NCI-H146 treated with DMSO at 0.1 percent for 48 hours (cell line): ENCODE measurements at regions not wholly inside any gene's neighbourhood (a gene's known extent, or its start where the extent isn't known, plus 50 kb on each side); places are given as distances from the start of the nearest gene placed in this dataset.
"Not testable (repeated sequence)": the region's sequence is repeated elsewhere in the genome, so short reads cannot be mapped to it uniquely, and the experiment has no call there.

Experiments
- DNase-seq: peaks from one replicate; lab custom pipeline; 2025; ENCODE audit not compliant: unreplicated experiment; lab: John Stamatoyannopoulos, UW

DNA sequence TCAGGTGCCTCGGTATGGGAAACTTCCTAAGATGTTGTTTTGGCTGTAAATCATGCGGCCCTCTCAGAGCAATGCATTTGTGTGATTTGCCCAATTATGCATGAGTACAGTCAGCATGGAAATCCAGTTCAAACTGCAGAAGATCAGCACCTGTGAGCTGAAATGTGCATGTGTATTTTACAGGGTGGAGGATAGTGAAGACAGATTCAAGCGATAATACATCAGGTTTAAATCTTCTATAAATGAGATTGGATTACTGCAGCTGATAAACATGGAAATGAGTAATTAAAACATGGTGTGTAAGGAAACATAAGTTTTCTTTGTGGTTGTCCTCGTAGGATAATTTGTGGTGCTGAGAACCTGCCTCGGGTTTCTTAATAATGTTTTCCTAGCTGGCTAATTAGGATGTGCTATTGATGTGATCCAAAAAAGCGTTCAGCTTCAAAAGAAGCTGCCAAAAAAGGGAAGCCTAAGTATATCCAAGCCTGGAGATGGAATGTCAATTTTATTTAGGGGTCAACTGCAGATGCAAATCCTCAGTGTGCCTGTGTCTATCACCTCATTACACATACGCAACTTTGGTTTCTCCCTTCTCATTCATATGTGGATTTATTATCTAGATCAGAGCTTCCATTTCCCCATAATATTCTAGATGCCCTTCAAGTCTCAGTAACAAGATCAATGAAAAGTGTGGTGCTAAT, 117.1 kb upstream of the CCDC28A start:
- peak; percentile 68 for DNase-seq

DNA sequence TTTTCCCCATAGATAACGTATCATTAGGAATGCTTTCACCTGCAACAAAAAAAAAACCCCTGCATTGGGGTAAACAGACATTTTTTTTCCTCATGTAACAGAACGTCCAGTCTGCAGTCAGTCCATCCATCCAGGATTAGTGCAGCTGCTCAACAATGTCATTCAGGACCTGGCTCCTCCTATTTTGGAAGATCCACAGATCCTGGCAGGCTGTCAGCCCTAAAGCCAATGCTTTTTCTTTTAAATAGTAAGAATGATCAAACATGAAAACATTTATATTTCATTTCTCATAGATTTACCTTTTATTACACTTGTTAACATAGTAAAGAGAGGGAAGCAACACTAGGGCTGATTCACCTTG, 116.5 kb upstream of the CCDC28A start:
- peak; percentile 68 for DNase-seq

DNA sequence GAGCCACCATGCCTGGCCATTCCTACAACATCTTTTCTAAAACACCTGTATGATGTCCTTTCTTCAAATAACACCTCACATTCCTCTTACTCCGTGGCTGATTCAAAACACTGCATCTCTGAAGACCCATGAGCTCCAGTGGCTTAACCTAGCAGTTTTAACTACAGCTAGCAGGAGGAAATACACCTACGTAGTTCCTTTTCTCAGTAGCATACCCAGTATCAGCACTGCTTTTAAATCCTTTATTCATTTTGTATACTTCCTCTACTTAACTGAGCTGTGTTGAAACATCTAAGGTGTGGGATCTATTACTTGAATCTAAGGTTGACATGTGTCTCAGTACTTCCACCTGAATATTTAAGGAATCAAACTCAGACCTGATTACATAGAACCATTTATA, 113.6 kb upstream of the CCDC28A start:
- no peak for DNase-seq

DNA sequence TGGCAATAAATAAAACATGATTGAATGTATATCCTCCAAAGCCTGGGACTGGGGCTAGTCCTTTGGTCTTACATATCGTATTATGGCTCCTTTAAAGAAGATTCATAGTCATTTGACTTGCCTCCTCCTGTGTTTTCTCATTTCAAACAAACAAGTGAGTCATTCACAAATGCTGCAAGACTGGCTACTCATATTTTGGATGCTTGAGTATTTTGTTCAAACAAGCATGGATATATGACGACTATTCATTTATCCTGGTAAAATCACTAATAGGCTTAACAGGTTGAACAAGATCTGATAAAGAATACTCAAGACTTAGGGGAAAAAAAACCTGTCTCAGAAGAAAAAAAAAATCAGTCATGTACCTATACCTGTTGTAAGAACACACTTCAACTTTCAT, 111.1 kb upstream of the CCDC28A start:
- DNase-seq = no peak

DNA sequence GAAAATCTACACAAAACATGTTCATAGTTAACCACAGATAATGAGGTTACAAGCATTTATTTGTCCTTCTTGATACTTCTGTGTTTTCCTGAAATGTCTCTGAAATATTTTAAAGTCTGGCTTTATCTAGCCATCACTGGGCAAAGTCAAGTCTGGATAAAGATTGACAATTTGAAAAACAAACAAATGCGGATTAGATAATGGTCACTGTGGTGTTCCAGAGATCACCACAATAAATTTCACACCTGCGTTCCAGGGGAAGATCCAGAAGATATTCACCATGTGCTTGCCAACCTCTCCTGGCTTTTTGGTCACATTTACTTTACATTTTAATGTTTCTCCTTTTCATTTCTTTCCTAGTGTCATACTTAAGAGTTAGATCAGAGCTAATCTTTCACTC, 109.7 kb upstream of the CCDC28A start:
- no peak for DNase-seq

DNA sequence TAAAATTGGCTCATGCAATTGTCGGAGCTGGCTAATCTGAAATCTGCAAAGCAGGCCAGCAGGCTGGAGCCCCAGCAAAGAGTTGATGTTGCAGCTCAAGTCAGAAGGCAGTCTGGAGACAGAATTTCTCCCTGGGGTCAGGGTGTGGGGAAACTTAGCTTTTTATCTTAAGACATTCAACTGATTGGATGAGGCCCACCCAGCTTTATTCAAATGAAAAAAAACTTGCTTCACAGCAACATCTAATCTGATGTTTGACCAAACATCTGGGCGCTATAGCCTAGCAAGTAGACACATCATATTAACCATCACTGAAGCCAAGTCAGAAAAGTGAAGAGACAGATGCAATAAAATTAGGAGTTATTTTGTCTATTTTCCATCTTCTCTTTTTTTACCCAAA, 108.8 kb upstream of the CCDC28A start:
- no peak for DNase-seq

DNA sequence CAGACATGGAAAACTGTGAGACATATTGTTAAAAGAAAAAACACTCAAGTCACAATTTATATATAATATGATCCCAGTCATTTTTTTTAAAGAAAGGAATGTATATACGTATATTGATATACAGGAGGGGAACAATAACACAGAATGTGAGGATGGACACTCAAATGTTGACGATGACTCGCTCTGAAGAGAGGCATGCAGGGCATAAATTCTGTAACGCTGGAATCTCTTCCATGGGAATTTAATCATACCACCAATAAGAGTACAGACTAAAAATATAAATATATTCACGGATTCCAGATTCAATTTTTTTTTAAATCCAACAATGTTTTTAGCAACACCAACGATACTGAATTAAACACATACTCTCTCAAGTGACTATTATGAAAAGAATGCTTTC, 106.9 kb upstream of the CCDC28A start:
- no peak for DNase-seq

DNA sequence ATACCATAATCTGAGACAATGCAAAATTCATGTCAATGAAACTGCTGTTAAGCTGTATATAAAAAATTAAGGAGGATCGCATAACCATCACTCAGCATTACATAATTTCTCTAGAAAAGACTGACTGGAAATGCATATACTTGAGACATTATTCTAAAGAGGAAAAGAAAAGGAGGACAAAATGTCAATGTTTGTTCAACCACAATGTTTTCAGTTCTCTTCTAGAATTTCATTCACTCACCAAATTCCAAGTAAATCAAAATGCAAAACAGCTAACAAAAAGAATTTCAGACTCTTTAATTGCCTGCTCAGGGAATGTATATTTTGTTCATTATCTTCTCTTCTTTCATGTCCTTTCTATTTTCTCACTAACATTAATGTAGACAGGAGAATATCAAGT, 106.2 kb upstream of the CCDC28A start:
- DNase-seq = no peak

DNA sequence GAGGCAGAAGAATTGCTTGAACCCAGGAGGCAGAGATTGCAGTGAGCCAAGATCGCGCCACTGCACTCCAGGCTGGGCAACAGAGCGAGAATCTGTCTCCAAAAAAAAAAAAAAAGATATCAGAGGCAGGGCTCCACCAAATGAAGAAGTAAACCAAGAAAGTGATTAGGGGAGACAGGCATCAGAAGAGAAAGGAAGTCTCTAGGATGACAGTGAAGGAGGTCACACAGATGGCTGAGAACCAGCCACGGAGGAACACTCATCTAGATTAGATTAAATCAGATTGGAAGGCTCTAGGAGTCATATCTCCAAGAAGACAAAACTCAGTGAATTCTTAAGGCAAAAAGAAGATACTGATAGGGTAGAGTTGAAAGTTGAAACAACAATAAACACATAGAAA, 102.2 kb upstream of the CCDC28A start:
- no peak for DNase-seq

DNA sequence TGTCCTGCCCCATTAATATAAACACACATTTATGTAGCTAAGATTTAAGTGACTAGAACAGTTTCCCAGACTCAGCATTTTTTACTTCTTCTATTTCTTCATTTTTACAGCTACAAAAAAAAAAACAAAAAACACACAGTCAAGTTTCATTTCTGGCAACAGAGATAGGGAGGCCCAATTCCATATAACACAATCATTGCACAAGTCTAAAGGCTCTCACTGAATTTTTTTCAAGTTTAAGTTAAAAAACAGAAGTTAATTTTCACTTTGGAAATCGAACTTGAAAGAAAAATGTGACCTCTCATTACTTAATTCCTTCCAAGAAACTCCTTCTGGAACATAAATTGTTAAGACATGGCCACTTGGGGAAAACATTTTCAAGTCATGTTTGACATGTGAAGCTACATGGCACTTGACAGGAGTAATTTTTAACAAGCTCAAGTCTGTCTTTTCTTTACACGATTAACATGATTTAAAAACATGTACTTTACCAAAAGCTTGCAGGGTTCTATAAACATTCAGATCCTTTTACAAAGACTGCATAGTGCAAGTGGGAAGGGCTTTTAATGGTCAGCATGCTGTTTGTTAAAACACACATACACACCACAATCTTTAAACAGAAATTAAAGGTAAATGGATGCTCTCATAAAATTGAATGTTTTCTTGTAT, 100.1 kb upstream of the CCDC28A start:
- DNase-seq = no peak

DNA sequence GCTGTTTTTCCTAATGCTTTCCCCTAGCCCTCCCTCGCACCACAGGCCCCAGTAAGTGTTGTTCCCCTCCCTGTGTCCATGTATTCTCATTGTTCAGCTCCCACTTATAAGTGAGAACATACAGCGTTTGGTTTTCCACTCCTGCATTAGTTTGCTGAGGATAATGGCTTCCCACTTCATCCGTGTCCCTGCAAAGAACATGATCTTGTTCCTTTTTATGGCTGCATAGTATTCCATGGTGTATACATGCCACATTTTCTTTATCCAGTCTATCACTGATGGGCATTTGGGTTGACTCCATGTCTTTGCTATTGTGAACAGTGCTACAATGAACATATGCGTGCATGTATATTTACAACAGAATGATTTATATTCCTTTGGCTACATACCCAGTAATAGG, 99.1 kb upstream of the CCDC28A start:
- not testable (repeated sequence) for DNase-seq

DNA sequence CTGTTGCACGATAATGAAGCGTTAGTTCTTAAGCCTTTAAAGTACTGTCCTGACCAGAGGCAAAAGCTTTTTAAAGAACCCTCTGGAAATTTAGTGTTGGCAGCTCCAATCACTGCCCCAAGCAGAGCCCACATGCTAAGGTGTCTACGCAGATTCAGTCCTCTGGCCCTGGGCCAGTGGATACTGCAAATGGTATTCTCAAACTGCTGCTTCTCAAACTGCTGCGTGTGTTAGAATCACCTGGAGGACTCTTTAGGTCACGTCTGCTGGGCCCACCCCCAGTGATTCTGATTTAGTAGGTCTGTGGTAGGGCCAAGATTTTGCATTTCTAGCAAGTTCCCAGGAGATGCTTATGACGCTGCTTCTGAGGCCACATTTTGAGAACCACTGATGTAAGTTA, 96.0 kb upstream of the CCDC28A start:
- DNase-seq = no peak

DNA sequence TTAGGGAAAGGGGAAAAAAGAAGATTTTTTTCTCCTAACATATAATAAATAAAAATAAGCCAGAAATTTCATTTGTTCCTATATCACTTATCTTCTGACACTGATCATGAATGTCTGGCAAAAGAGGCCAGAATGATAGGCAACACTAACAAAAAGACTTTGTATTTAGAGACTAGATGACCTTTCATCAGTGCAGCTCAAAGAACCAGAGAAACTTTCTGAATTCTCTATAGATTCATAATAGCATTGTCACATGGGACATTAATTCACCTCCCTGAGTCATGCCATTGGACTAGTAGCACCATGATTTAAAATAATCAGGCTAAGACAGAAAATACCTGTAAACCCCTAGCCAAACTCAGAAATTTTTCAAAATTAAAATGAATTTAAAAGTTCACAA, 95.4 kb upstream of the CCDC28A start:
- no peak for DNase-seq

DNA sequence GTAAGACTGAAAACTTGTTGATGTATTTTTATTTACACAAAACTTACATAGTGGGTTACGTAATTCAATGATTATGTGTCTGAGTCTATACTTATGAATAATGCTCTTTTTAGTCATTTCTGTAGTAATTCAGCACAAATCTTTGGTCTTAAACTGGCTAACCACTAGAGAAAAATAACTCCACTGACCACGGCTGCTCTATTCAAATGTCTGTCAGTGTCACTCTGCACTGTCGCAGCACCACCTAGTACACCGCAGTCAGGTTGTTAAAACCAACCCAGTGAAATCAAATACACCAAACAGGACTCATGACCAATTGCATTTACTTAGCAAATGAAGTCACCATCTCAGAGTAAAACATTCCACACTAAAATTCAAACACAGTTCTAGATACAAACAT, 93.5 kb upstream of the CCDC28A start:
- DNase-seq = no peak

DNA sequence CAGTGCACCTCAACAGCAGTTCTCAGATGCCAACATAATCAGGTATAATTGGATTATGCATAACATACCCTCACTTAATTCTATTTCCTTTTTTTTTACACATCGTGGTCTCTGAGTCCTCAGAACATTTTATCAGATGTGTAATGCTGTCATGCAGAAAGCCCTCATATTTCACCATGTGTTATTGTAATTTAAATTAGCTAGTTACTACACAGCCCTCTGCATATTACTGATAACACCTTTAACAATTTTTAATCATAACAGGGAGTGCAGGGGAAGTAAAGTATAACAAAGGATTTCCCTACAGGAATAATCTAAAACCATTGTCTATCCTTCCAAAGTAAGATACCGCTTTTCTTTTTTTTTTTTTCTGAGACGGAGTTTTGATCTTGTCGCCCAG, 91.9 kb upstream of the CCDC28A start:
- DNase-seq = no peak

DNA sequence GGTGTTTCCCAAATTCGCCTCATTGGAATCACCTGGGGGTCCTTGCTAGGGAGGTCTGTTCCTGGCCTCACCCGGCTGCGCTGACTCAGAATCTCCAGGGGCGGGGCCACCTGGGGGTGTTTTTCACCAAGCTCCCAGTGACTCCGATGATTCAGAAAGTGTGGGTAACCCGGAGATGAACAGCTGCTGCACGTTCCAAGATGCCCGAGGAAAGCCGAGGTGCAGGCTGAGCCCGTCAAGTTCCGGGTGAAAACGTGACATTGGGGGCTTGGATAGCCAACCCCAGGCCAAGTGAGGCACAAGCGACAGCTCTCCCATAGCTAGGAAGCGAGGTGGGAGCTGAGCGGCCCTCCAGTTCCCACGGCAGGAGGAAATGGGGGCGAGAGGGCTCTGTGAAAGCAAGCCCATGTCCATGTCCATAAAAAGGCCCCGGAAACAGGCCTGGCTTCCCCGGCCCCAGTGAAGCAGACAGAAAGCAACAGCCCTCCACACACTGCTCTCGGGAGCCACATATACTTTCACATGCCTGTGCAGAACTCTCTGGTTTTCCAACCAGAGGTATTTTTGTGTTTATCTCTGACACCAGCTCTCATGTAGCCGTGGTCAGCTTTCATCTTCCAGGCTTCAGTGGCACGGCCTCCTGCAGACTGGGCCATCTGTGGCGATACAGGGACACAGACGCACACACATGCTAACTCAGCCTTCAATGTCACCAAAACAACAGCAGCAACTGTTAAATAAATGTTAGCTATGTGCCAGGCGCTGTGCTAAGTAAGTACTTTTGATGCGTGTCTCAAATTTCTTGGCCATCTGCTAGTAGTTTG, 90.7 kb upstream of the CCDC28A start:
- DNase-seq = no peak

DNA sequence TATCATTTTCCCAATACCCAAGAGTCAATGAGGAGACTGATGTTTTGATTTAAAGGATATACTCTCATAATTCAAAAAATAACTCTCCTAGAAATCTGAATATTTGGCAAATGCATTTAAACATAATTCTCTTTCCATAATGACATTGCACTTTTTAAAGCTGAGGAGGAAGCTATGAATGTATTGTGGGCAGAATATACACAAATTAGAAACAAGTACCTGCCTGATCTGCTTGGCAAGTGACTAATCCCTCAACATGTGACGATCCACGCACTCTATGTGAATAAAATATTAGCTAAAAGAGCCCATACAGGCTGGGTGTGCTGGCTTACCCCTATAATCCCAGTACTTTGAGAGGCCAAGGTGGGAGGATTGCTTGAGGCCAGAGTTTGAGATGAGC, 88.3 kb upstream of the CCDC28A start:
- no peak for DNase-seq

DNA sequence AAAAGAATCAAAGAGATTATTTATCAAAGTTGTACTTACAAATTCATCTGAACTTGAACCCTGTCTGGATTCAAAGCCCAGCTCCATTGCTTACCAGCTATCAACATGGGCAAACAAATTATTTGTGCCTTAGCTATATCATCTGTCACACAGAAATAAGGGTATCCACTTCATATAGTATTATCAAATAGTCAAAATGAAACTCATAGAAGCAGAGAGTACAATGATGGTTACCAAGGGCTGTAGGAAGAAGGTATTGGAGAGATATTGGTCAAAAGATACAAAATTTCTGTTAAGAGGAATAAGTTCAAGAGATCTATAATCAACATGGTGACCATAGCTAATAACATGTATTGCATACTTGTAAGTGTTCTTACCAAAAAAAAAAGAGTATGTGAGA, 87.8 kb upstream of the CCDC28A start:
- DNase-seq = no peak

DNA sequence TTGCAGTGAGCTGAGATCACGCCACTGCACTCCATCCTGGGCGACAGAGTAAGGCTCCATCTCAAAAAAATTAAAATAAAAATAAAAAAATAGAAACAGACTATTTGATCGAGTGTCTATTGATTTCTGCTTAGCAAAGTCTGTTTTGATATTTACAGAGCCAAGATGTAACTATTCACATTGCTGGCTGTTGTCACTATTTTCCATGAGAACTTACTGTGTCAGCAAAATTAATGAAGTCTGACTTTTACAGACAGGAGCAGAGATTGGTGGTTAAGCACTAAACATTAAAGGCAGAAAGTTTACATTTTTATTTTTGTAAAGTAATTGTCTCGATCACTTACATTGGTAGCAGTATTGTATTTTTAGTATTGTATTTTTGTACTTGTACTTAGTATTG, 85.0 kb upstream of the CCDC28A start:
- no peak for DNase-seq

DNA sequence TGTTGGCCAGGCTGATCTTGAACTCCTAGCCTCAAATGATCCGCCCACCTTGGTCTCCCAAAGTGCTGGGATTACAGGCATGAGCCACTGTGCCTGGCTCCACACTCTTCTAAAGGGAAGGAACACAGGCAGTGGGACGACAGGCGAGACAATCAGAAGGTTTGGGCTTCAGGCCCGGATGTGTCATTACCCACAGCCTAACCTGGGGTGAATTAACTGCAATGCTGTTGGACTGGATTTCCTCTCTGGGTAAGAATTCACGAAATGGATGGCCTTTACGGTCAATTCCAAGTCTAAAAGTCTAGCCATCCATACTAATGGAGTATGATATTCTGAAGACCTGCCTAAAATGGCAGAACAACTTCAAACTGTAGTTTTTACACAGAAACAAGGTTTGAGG, 83.7 kb upstream of the CCDC28A start:
- DNase-seq = no peak

DNA sequence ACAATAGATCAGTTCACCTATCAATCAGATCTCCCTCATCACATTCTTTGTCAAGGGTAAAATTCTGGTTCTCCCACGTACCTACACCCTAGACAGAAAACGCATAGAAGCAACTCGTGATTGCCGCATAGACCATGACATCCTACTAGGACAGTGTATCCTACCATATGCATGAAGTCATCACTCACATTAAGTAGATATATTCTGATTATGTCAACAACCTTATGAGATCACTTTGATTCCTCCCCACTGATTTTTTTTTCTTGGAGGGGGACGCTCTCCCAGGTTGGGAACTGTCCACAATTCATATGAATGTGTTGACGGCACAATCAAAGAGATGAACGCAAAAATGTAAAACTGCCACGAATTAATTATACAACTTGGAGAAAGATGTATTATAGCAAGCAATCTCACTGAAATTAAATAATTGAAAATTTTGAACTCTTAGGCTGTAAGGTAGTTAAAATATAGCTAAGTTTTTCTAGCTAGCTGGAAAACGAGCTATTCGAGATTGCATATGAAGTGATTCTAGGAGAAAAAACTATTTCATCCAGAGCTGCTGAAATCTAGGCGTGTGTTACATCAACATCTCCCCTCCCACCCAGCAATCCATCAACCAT, 82.5 kb upstream of the CCDC28A start:
- no peak for DNase-seq

DNA sequence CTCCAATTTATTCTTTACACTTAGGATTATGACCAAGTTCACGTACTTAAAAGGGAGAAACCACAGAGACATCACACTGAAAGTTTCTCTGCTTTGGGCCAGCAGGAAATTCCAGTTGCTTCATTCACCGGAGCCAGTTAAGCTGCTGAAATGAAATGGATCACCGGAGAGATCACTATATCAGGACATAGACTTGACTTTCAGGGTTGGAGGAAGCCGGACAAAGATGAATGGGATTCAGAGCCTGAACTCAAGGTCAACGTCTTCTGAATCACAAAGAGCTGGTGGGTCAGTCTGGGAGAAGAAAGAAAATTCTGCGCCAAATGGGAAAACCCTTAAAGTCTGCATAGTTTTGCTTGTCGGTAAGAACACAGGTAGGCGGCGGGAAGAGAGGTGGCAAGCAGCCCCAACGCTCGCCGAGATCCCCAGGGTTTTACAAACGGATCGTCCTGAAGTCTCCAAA, 81.9 kb upstream of the CCDC28A start:
- DNase-seq = peak; percentile 68
